GM18508 (cell line): ENCODE measurements at regions not wholly inside any gene's neighbourhood (a gene's known extent, or its start where the extent isn't known, plus 50 kb on each side); places are given as distances from the start of the nearest gene placed in this dataset.
"Not testable (repeated sequence)": the region's sequence is repeated elsewhere in the genome, so short reads cannot be mapped to it uniquely, and the experiment has no call there.

Source experiments
- ATAC-seq: cut with Tn5 transposase; IDR thresholded peaks from one replicate; pipeline ENCODE4 v1.9.1; 2021; ENCODE audit warnings: moderate number of reproducible peaks; ENCODE audit not compliant: insufficient read depth, unreplicated experiment

GRCh38 chr7:68183176-68183575 is 1186.5 kb downstream of the TYW1 start:
- ATAC-seq: no peak

- ATAC-seq: no peak
Measured at GRCh38 chr7:68185631-68186456, 1189.2 kb downstream of the TYW1 start.

- no peak for ATAC-seq
Measured at GRCh38 chr7:68187532-68187931, 1190.9 kb downstream of the TYW1 start.

- no peak for ATAC-seq
Measured at GRCh38 chr7:68192941-68193340, 1196.3 kb downstream of the TYW1 start.

- not testable (repeated sequence) for ATAC-seq
Measured at GRCh38 chr7:68195642-68196041, 1199.0 kb downstream of the TYW1 start.

- no peak for ATAC-seq
Measured at GRCh38 chr7:68200051-68200670, 1203.5 kb downstream of the TYW1 start.

GRCh38 chr7:68203251-68203650 is 1206.6 kb downstream of the TYW1 start:
- no peak for ATAC-seq

- ATAC-seq: no peak
Measured at GRCh38 chr7:68205826-68206225, 1209.2 kb downstream of the TYW1 start.

- ATAC-seq: no peak
Measured at GRCh38 chr7:68206946-68207485, 1210.4 kb downstream of the TYW1 start.

- no peak for ATAC-seq
Measured at GRCh38 chr7:68207676-68208075, 1211.0 kb downstream of the TYW1 start.

- no peak for ATAC-seq
Measured at GRCh38 chr7:68209486-68209885, 1212.9 kb downstream of the TYW1 start.

- ATAC-seq: no peak
Measured at GRCh38 chr7:68213838-68214237, 1217.2 kb downstream of the TYW1 start.

- ATAC-seq: no peak
Measured at GRCh38 chr7:68216051-68216450, 1219.4 kb downstream of the TYW1 start.

- no peak for ATAC-seq
Measured at GRCh38 chr7:68217426-68217825, 1220.8 kb downstream of the TYW1 start.

GRCh38 chr7:68218461-68218860 is 1221.8 kb downstream of the TYW1 start:
- no peak for ATAC-seq

- ATAC-seq: no peak
Measured at GRCh38 chr7:68222311-68222710, 1225.7 kb downstream of the TYW1 start.

GRCh38 chr7:68224041-68224741 is 1227.6 kb downstream of the TYW1 start:
- ATAC-seq: no peak

GRCh38 chr7:68231011-68231410 is 1234.4 kb downstream of the TYW1 start:
- ATAC-seq: not testable (repeated sequence)

- no peak for ATAC-seq
Measured at GRCh38 chr7:68235937-68236336, 1239.3 kb downstream of the TYW1 start.

GRCh38 chr7:68238204-68238805 is 1241.7 kb downstream of the TYW1 start:
- no peak for ATAC-seq

GRCh38 chr7:68243128-68243527 is 1246.5 kb downstream of the TYW1 start:
- ATAC-seq: no peak
